HEK293 (cell line): ENCODE measurements at regions not wholly inside any gene's neighbourhood (a gene's known extent, or its start where the extent isn't known, plus 50 kb on each side); places are given as distances from the start of the nearest gene placed in this dataset.

Experiments used
- CTCF ChIA-PET: fragments of 350-600 bp; formaldehyde crosslinking; extraction: SDS; loops from one replicate; lab custom pipeline; 2021; ENCODE audit warnings: antibody characterized with exemption; lab: Yijun Ruan, JAX
- POLR2A ChIA-PET: fragments of 300-600 bp; formaldehyde crosslinking; extraction: SDS; loops from one replicate; lab custom pipeline; 2020; ENCODE audit warnings: antibody characterized with exemption, inconsistent platforms; lab: Yijun Ruan, JAX
- H3K27ac ChIP-seq: fragments of 200-500 bp; sonication (Bioruptor generic); 2 replicates; pipeline ENCODE4 v1.5.1; 2014; ENCODE audit warnings: low read depth, low read length, control low read depth, inconsistent platforms; ENCODE audit errors: extremely low read depth
- H3K36me3 ChIP-seq, 2 experiments: fragments of 200-500 bp in 1 of 2; sonication (Bioruptor generic) in 1 of 2; 1 replicate in 1 of 2; 2 replicates in 1 of 2; pipeline ENCODE4 v1.5.1; 2014 to 2017; ENCODE audit warnings: inconsistent platforms in 2 of 2, low read length in 2 of 2; ENCODE audit not compliant: control insufficient read depth in 2 of 2, insufficient read depth in 1 of 2
- H3K4me1 ChIP-seq: fragments of 200-500 bp; sonication (Bioruptor generic); 2 replicates; pipeline ENCODE4 v1.5.1; 2014; ENCODE audit warnings: mild to moderate bottlenecking, low read length, inconsistent platforms; ENCODE audit not compliant: control insufficient read depth, insufficient read depth
- H3K4me3 ChIP-seq: 2 replicates; pipeline ENCODE4 v1.5.1; 2011; ENCODE audit warnings: low read depth, mild to moderate bottlenecking, control low read depth, low read length, moderate library complexity
- H3K9me3 ChIP-seq: fragments of 200-500 bp; sonication (Bioruptor generic); 2 replicates; pipeline ENCODE4 v1.5.1; 2014; ENCODE audit warnings: low read depth, low read length, inconsistent platforms; ENCODE audit not compliant: control insufficient read depth, insufficient read depth
- GFI1B ChIP-seq: fragments of 450-650 bp; formaldehyde crosslinking; IDR thresholded peaks from 2 replicates; pipeline ENCODE4 v1.5.1; 2016; ENCODE audit warnings: missing biosample characterization, missing genetic modification characterization
- GLI4 ChIP-seq: fragments of 450-650 bp; formaldehyde crosslinking; IDR thresholded peaks from 2 replicates; pipeline ENCODE4 v1.5.1; 2016; ENCODE audit warnings: missing biosample characterization, missing genetic modification characterization
- GLIS2 ChIP-seq: fragments of 450-650 bp; formaldehyde crosslinking; IDR thresholded peaks from 2 replicates; pipeline ENCODE4 v1.5.1; 2016; ENCODE audit warnings: missing biosample characterization, missing genetic modification characterization
- IKZF3 ChIP-seq: fragments of 450-650 bp; IDR thresholded peaks from 2 replicates; pipeline ENCODE4 v1.5.0; 2018; ENCODE audit warnings: missing biosample characterization, mild to moderate bottlenecking, missing genetic modification characterization, moderate library complexity
- MYNN ChIP-seq: fragments of 450-650 bp; formaldehyde crosslinking; IDR thresholded peaks from 2 replicates; pipeline ENCODE4 v1.5.1; 2016; ENCODE audit warnings: missing biosample characterization, missing genetic modification characterization, borderline replicate concordance
- PRDM10 ChIP-seq: fragments of 450-650 bp; formaldehyde crosslinking; IDR thresholded peaks from 2 replicates; pipeline ENCODE4 v1.5.1; 2016; ENCODE audit warnings: missing biosample characterization, missing genetic modification characterization
- SCRT2 ChIP-seq: fragments of 450-650 bp; formaldehyde crosslinking; IDR thresholded peaks from 2 replicates; pipeline ENCODE4 v1.5.1; 2016; ENCODE audit warnings: missing biosample characterization, missing genetic modification characterization
- SP7 ChIP-seq: fragments of 450-650 bp; formaldehyde crosslinking; IDR thresholded peaks from 2 replicates; pipeline ENCODE4 v1.5.1; 2016; ENCODE audit warnings: missing biosample characterization, missing genetic modification characterization
- ZBTB49 ChIP-seq: fragments of 450-650 bp; formaldehyde crosslinking; IDR thresholded peaks from 2 replicates; pipeline ENCODE4 v1.5.1; 2016; ENCODE audit warnings: missing biosample characterization, missing genetic modification characterization, low read depth
- ZFP69B ChIP-seq: fragments of 450-650 bp; formaldehyde crosslinking; IDR thresholded peaks from 2 replicates; pipeline ENCODE4 v1.5.1; 2016; ENCODE audit warnings: missing biosample characterization, missing genetic modification characterization
- ZNF133 ChIP-seq: fragments of 450-650 bp; formaldehyde crosslinking; IDR thresholded peaks from 2 replicates; pipeline ENCODE4 v1.5.1; 2016; ENCODE audit warnings: missing biosample characterization, missing genetic modification characterization
- ZNF155 ChIP-seq: fragments of 450-650 bp; formaldehyde crosslinking; IDR thresholded peaks from 2 replicates; pipeline ENCODE4 v1.5.1; 2016; ENCODE audit warnings: missing biosample characterization, missing genetic modification characterization
- ZNF184 ChIP-seq: fragments of 450-650 bp; IDR thresholded peaks from 2 replicates; pipeline ENCODE4 v1.5.1; 2018; ENCODE audit warnings: missing biosample characterization, mild to moderate bottlenecking, missing genetic modification characterization
- ZNF302 ChIP-seq: fragments of 450-650 bp; formaldehyde crosslinking; IDR thresholded peaks from 2 replicates; pipeline ENCODE4 v1.5.1; 2016; ENCODE audit warnings: missing biosample characterization, missing genetic modification characterization, low read depth
- ZNF501 ChIP-seq: fragments of 450-650 bp; formaldehyde crosslinking; IDR thresholded peaks from 2 replicates; pipeline ENCODE4 v1.5.1; 2016; ENCODE audit warnings: missing biosample characterization, missing genetic modification characterization
- ZNF530 ChIP-seq: fragments of 450-650 bp; formaldehyde crosslinking; IDR thresholded peaks from 2 replicates; pipeline ENCODE4 v1.5.1; 2016; ENCODE audit warnings: low read depth, missing biosample characterization, missing genetic modification characterization
- ZNF621 ChIP-seq: fragments of 450-650 bp; formaldehyde crosslinking; IDR thresholded peaks from 2 replicates; pipeline ENCODE4 v1.5.1; 2017; ENCODE audit warnings: missing biosample characterization, missing genetic modification characterization
- ZNF626 ChIP-seq: fragments of 450-650 bp; sonication (Bioruptor Pico); formaldehyde crosslinking; IDR thresholded peaks from 2 replicates; pipeline ENCODE4 v1.5.1; 2018; ENCODE audit warnings: missing biosample characterization, missing genetic modification characterization, inconsistent platforms
- ZSCAN4 ChIP-seq: fragments of 450-650 bp; formaldehyde crosslinking; IDR thresholded peaks from 2 replicates; pipeline ENCODE4 v1.5.1; 2017; ENCODE audit warnings: missing biosample characterization, missing genetic modification characterization
- TF ChIP-seq, protein P1 (sequence below): fragments of 450-650 bp; formaldehyde crosslinking; IDR thresholded peaks from 2 replicates; pipeline ENCODE4 v1.5.1; 2016; ENCODE audit warnings: missing biosample characterization, missing genetic modification characterization

GRCh38 chr6:12654514-12654913 lies 62.1 kb upstream of the PHACTR1 start (continued):
- TF ChIP-seq, protein P1, sequence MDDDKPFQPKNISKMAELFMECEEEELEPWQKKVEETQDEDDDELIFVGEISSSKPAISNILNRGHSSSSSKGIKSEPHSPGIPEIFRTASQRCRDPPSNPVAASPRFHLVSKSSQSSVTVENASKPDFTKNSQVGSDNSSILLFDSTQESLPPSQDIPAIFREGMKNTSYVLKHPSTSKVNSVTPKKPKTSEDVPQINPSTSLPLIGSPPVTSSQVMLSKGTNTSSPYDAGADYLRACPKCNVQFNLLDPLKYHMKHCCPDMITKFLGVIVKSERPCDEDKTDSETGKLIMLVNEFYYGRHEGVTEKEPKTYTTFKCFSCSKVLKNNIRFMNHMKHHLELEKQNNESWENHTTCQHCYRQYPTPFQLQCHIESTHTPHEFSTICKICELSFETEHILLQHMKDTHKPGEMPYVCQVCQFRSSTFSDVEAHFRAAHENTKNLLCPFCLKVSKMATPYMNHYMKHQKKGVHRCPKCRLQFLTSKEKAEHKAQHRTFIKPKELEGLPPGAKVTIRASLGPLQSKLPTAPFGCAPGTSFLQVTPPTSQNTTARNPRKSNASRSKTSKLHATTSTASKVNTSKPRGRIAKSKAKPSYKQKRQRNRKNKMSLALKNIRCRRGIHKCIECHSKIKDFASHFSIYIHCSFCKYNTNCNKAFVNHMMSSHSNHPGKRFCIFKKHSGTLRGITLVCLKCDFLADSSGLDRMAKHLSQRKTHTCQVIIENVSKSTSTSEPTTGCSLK (tag by site-specific recombination): no peak
- no peak for TF ChIP-seq ZNF501 (tag by site-specific recombination)

- Histone ChIP-seq H3K4me1 (no peaks in the 10 kb centered on the region), H3K27ac (no peak overlapping the region), H3K36me3 (no peaks in the 10 kb centered on the region)
- no peak for TF ChIP-seq ZFP69B (tag by site-specific recombination)
- TF ChIP-seq SCRT2: peak; percentile 38; the same call in 1 of the 2 replicates
- TF ChIP-seq, all 188 proteins: peak for 1
- H3K4me3 ChIP-seq: no peak overlapping the region
- ChIA-PET POLR2A (no interaction called here), CTCF (no interaction called here)
- no peaks in the 10 kb centered on the region for H3K9me3 ChIP-seq
These were observed 59.7 kb upstream of the PHACTR1 start for GRCh38 chr6:12656906-12657305.

DNA sequence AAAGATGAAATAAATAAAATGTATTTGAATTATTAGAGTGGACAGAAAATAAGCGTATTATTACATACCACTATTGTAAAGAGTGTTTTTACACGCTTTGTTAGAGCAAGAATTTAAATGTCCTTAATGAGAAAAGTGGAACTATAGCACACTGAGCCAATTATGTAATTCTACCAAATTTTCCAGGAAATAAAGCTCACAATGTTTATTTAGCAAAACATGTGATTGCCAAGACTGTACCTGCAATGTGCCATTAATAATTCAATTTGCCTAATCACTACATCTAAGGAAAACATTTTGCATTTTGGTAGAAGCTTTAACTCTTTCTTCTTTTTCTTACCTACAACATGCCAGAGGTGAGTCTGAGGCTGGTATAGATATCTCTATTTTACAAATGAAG lies 58.7 kb upstream of the PHACTR1 start:
- Histone ChIP-seq H3K4me3 (no peak overlapping the region), H3K9me3 (no peaks in the 10 kb centered on the region), H3K4me1 (no peaks in the 10 kb centered on the region), H3K36me3 (no peaks in the 10 kb centered on the region), H3K27ac (no peak overlapping the region)
- CTCF ChIA-PET: interaction anchor here (1.2 kb wide), 1 partner anchor 20 kb away, joined by 3 read pairs; no protein-coding TSS in a partner anchor
- POLR2A ChIA-PET: no interaction called here
- TF ChIP-seq ZNF133 (tag by site-specific recombination) (no peak), ZBTB49 (tag by site-specific recombination) (no peak), SP7 (tag by site-specific recombination) (no peak), GFI1B (tag by site-specific recombination) (no peak), MYNN (tag by site-specific recombination) (no peak), ZNF626 (tag by site-specific recombination) (no peak), GLI4 (tag by site-specific recombination) (no peak), PRDM10 (tag by site-specific recombination) (no peak), ZNF302 (tag by site-specific recombination) (no peak), GLIS2 (tag by site-specific recombination) (no peak), ZNF155 (no peak), ZSCAN4 (tag by site-specific recombination) (no peak), ZNF621 (no peak), ZNF184 (no peak), IKZF3 (no peak), ZNF530 (tag by site-specific recombination) (no peak)
